ENCODE measurements at regions not wholly inside any gene's neighbourhood (a gene's known extent, or its start where the extent isn't known, plus 50 kb on each side); places are given as distances from the start of the nearest gene placed in this dataset.

DNA sequence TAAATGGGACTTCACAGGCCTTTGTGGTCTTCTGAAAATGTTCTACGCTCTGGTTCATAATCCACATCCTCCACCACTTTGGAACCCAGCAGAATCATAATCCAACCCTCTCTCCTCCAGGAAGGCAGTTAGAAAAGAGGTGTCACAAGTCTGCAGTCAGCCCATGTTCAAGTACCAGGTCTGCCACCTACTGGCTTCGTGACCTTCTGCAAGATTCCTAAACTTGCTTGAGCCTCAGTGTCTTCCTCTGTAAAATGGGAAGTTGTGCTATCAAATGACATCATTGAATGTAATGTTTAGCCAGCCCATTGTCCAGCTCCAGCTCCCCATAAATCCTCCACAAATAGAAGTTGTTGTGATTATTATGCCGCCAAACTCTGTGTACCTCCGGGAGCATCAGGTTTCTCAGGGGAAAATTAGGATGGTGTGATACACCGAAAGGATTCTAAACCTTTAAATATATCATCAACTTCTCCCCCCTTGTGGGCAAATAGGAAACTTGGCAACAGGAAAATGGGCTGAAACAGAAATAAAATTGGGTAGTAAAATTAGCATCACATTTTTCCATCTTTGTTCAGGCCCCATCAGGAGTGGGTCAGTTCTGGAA is 109.7 kb downstream of the NUFIP1 start (continued):
- TF ChIP-seq POU5F1 (IDR thresholded peaks at IDR 0.05; ENCODE audit: low read depth, low read length) = no peak
- TF ChIP-seq SIRT6 (IDR thresholded peaks at IDR 0.05; ENCODE audit: low read length) = no peak
